GM23338 (cell line): ENCODE measurements at regions not wholly inside any gene's neighbourhood (a gene's known extent, or its start where the extent isn't known, plus 50 kb on each side); places are given as distances from the start of the nearest gene placed in this dataset.

ENCODE experiments used
- ATAC-seq: fragments of 200-7000 bp; cut with Tn5 transposase; 3 replicates; pipeline ENCODE4 v1.9.1; 2020
- DNase-seq: peaks from one replicate; pipeline ENCODE4 v3.0.0-alpha.2; 2015; ENCODE audit warnings: low spot score
- H2AFZ ChIP-seq: fragments of 200-600 bp; sonication (generic); 2 replicates; pipeline ENCODE4 v1.8.0; 2016; ENCODE audit warnings: antibody characterized with exemption, mild to moderate bottlenecking, moderate library complexity
- H3F3A ChIP-seq: fragments of 200-600 bp; sonication (generic); replicated peaks from 2 replicates; pipeline ENCODE4 v1.8.0; 2017; ENCODE audit warnings: antibody characterized with exemption, mixed run types, low read depth
- H3K27ac ChIP-seq: fragments of 200-600 bp; sonication (generic); 2 replicates; pipeline ENCODE4 v1.6.1; 2016; ENCODE audit warnings: low read depth
- H3K27me3 ChIP-seq: fragments of 200-600 bp; sonication (generic); 2 replicates; pipeline ENCODE4 v1.8.0; 2016; ENCODE audit warnings: mild to moderate bottlenecking, mixed run types, moderate library complexity; ENCODE audit not compliant: insufficient read depth
- H3K36me3 ChIP-seq: fragments of 200-600 bp; sonication (generic); 2 replicates; pipeline ENCODE4 v1.8.0; 2016; ENCODE audit warnings: mild to moderate bottlenecking; ENCODE audit not compliant: insufficient read depth
- H3K4me1 ChIP-seq: fragments of 200-600 bp; sonication (generic); 2 replicates; pipeline ENCODE4 v1.8.0; 2016; ENCODE audit warnings: mild to moderate bottlenecking, moderate library complexity; ENCODE audit not compliant: insufficient read depth
- H3K4me2 ChIP-seq: fragments of 200-600 bp; sonication (generic); 2 replicates; pipeline ENCODE4 v1.7.1; 2017; ENCODE audit warnings: mixed run types
- H3K4me3 ChIP-seq: fragments of 200-600 bp; sonication (generic); 2 replicates; pipeline ENCODE4 v1.6.1; 2016; ENCODE audit warnings: mixed run types
- H3K79me2 ChIP-seq: fragments of 200-600 bp; sonication (generic); replicated peaks from 2 replicates; pipeline ENCODE4 v1.8.0; 2017; ENCODE audit warnings: mild to moderate bottlenecking; ENCODE audit not compliant: insufficient read depth
- H3K9me2 ChIP-seq: fragments of 200-600 bp; sonication (generic); 2 replicates; pipeline ENCODE4 v1.8.0; 2017; ENCODE audit not compliant: insufficient read depth
- H4K20me1 ChIP-seq: fragments of 200-600 bp; sonication (generic); replicated peaks from 2 replicates; pipeline ENCODE4 v1.8.0; 2017; ENCODE audit warnings: mild to moderate bottlenecking; ENCODE audit not compliant: insufficient read depth
- H3K27ac Mint-ChIP-seq: 2 replicates; pipeline ENCODE4 v1.8.0; 2020; ENCODE audit warnings: inconsistent platforms, mild to moderate bottlenecking, moderate library complexity, mixed read lengths
- H3K27me3 Mint-ChIP-seq: 3 replicates; pipeline ENCODE4 v1.8.0; 2022; ENCODE audit warnings: low read depth, mild to moderate bottlenecking, moderate library complexity, mixed read lengths, inconsistent platforms; ENCODE audit not compliant: insufficient read depth, poor library complexity
- H3K36me3 Mint-ChIP-seq: 3 replicates; pipeline ENCODE4 v1.8.0; 2021; ENCODE audit warnings: low read depth, mild to moderate bottlenecking, inconsistent platforms, moderate library complexity, mixed read lengths
- H3K4me1 Mint-ChIP-seq: 3 replicates; pipeline ENCODE4 v1.8.0; 2020; ENCODE audit warnings: mild to moderate bottlenecking, inconsistent platforms, mixed read lengths
- H3K4me3 Mint-ChIP-seq: 3 replicates; pipeline ENCODE4 v1.8.0; 2021; ENCODE audit warnings: moderate library complexity, mild to moderate bottlenecking, inconsistent platforms, mixed read lengths
- H3K9me3 Mint-ChIP-seq: 3 replicates; pipeline ENCODE4 v1.8.0; 2020; ENCODE audit warnings: moderate library complexity, mild to moderate bottlenecking, inconsistent platforms, mixed read lengths
- CREB1 ChIP-seq: fragments of 250-450 bp; sonication (Bioruptor Pico); IDR thresholded peaks from 2 replicates; pipeline ENCODE4 v1.5.0; 2020; ENCODE audit warnings: low read depth, mild to moderate bottlenecking, moderate library complexity
- ETS1 ChIP-seq: IDR thresholded peaks from 2 replicates; pipeline ENCODE4 v1.6.1; 2016; ENCODE audit warnings: antibody characterized with exemption
- EZH2 ChIP-seq: fragments of 200-600 bp; sonication (generic); IDR thresholded peaks from one replicate; pipeline ENCODE4 v1.8.0; 2017; ENCODE audit warnings: antibody characterized with exemption, mild to moderate bottlenecking, low read depth; ENCODE audit not compliant: unreplicated experiment
- EZH2phosphoT487 ChIP-seq: fragments of 200-600 bp; sonication (generic); IDR thresholded peaks from one replicate; pipeline ENCODE4 v1.8.1; 2018; ENCODE audit warnings: antibody characterized with exemption; ENCODE audit not compliant: unreplicated experiment
- JUNB ChIP-seq: IDR thresholded peaks from one replicate; pipeline ENCODE4 v1.6.1; 2016; ENCODE audit warnings: antibody characterized with exemption; ENCODE audit not compliant: unreplicated experiment
- NANOG ChIP-seq: IDR thresholded peaks from 2 replicates; pipeline ENCODE4 v1.6.1; 2016; ENCODE audit warnings: antibody characterized with exemption, borderline replicate concordance
- POLR2AphosphoS5 ChIP-seq: IDR thresholded peaks from 2 replicates; pipeline ENCODE4 v1.6.1; 2016; ENCODE audit warnings: antibody characterized with exemption, low read depth
- REST ChIP-seq: IDR thresholded peaks from one replicate; pipeline ENCODE4 v1.6.1; 2018; ENCODE audit warnings: antibody characterized with exemption; ENCODE audit not compliant: unreplicated experiment
- STAT1 ChIP-seq: IDR thresholded peaks from one replicate; pipeline ENCODE4 v1.6.1; 2016; ENCODE audit warnings: antibody characterized with exemption; ENCODE audit not compliant: unreplicated experiment
- ZNF114 ChIP-seq: fragments of 250-450 bp; sonication (Bioruptor Pico); IDR thresholded peaks from 2 replicates; pipeline ENCODE4 v1.5.0; 2020; ENCODE audit warnings: mild to moderate bottlenecking, moderate library complexity
- ZNF331 ChIP-seq: fragments of 250-450 bp; sonication (Bioruptor Pico); IDR thresholded peaks from 2 replicates; pipeline ENCODE4 v1.5.0; 2020; ENCODE audit warnings: low read depth, mild to moderate bottlenecking, moderate library complexity
- ZNF462 ChIP-seq: fragments of 250-450 bp; sonication (Bioruptor Pico); IDR thresholded peaks from 2 replicates; pipeline ENCODE4 v1.5.0; 2020; ENCODE audit warnings: mild to moderate bottlenecking, moderate library complexity
- TF ChIP-seq, protein P1 (sequence below), 2 experiments: fragments of 200-600 bp in 1 of 2; sonication (generic) in 1 of 2; conservative IDR thresholded peaks; 2 replicates each; pipeline versions ENCODE4 v1.5.1 to v1.6.1; 2016 to 2017; ENCODE audit warnings: antibody characterized with exemption in 2 of 2, low read depth in 2 of 2, mild to moderate bottlenecking in 2 of 2, moderate library complexity in 1 of 2

DNA sequence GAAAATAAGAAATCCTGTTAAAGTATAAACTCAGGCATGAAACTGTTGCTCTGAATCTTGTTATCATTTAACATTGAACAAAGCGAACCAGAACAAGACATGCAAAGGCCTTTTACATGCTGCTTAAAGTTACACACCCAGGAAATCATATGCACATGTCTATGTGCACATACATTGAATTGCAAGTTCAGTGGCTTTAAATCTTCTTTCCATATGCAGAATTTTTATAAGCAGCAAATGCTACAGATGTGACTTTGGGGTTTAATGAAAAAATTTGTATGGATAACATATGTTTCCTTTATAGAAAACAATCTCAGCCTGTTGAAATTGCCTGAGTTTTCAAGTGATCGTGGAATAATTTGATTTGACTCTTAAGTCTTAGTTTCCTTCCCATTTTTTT, 193.9 kb downstream of the AEBP2 start:
- Histone ChIP-seq H3F3A (no peaks in the 10 kb centered on the region), H3K79me2 (no peaks in the 10 kb centered on the region), H2AFZ (no peak overlapping the region), H3K27me3 (no peaks in the 10 kb centered on the region), H3K9me2 (no peaks in the 10 kb centered on the region), H3K4me1 (peaks cover 5% of the 10 kb centered on the region; the same call in 1 of the 2 replicates), H3K4me2 (no peak overlapping the region), H3K36me3 (no peaks in the 10 kb centered on the region), H3K4me3 (no peak overlapping the region), H4K20me1 (no peaks in the 10 kb centered on the region), H3K27ac (no peak overlapping the region)
- Mint-ChIP-seq H3K27ac (no peak overlapping the region), H3K36me3 (no peaks in the 10 kb centered on the region), H3K4me3 (no peak overlapping the region), H3K4me1 (peaks cover 4% of the 10 kb centered on the region; the same call in 2 of the 3 replicates), H3K27me3 (no peaks in the 10 kb centered on the region), H3K9me3 (no peaks in the 10 kb centered on the region)
- ATAC-seq (no peak), DNase-seq (no peak)
- TF ChIP-seq ZNF462 (CRISPR knock-in tag) (no peak), POLR2AphosphoS5 (no peak), NANOG (no peak), ETS1 (no peak), STAT1 (no peak), EZH2phosphoT487 (no peak), ZNF114 (CRISPR knock-in tag) (no peak), CREB1 (CRISPR knock-in tag) (no peak), REST (no peak), EZH2 (no peak), JUNB (no peak), ZNF331 (CRISPR knock-in tag) (no peak)
- TF ChIP-seq, protein P1, sequence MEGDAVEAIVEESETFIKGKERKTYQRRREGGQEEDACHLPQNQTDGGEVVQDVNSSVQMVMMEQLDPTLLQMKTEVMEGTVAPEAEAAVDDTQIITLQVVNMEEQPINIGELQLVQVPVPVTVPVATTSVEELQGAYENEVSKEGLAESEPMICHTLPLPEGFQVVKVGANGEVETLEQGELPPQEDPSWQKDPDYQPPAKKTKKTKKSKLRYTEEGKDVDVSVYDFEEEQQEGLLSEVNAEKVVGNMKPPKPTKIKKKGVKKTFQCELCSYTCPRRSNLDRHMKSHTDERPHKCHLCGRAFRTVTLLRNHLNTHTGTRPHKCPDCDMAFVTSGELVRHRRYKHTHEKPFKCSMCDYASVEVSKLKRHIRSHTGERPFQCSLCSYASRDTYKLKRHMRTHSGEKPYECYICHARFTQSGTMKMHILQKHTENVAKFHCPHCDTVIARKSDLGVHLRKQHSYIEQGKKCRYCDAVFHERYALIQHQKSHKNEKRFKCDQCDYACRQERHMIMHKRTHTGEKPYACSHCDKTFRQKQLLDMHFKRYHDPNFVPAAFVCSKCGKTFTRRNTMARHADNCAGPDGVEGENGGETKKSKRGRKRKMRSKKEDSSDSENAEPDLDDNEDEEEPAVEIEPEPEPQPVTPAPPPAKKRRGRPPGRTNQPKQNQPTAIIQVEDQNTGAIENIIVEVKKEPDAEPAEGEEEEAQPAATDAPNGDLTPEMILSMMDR (conservative IDR thresholded peaks at IDR 0.05; ENCODE audit: low read depth in 2 of 2), result no peak
